ENCODE measurements at regions not wholly inside any gene's neighbourhood (a gene's known extent, or its start where the extent isn't known, plus 50 kb on each side); places are given as distances from the start of the nearest gene placed in this dataset.

- ATAC-seq (no peak), DNase-seq (ENCODE audit: low spot score) (no peak)
These were observed 143.7 kb downstream of the FGF9 start for GRCh38 chr13:21814604-21815003.

- ATAC-seq (no peak), DNase-seq (ENCODE audit: low spot score) (no peak)
These were observed 147.0 kb downstream of the FGF9 start for GRCh38 chr13:21817878-21818277.

GRCh38 chr13:21822029-21822428 lies 151.2 kb downstream of the FGF9 start:
- DNase-seq (ENCODE audit: low spot score) (no peak), ATAC-seq (no peak)

- no peak for DNase-seq (ENCODE audit: low spot score)
- ATAC-seq, result no peak
These were observed 152.5 kb downstream of the FGF9 start for GRCh38 chr13:21823416-21823815.

GRCh38 chr13:21823949-21824348 lies 153.1 kb downstream of the FGF9 start:
- ATAC-seq (no peak), DNase-seq (ENCODE audit: low spot score) (no peak)

GRCh38 chr13:21825186-21825585 lies 154.3 kb downstream of the FGF9 start:
- DNase-seq (ENCODE audit: low spot score), result no peak

GRCh38 chr13:21825801-21826200 lies 154.9 kb downstream of the FGF9 start:
- no peak for DNase-seq (ENCODE audit: low spot score)

More at GRCh38 chr13:21825186-21825585, 154.3 kb downstream of the FGF9 start:
- ATAC-seq, result no peak

GRCh38 chr13:21826214-21827015 lies 155.5 kb downstream of the FGF9 start:
- DNase-seq (ENCODE audit: low spot score) (no peak), ATAC-seq (no peak)

More at GRCh38 chr13:21825801-21826200, 154.9 kb downstream of the FGF9 start:
- ATAC-seq, result no peak

GRCh38 chr13:21831654-21832324 lies 160.9 kb downstream of the FGF9 start:
- DNase-seq (ENCODE audit: low spot score) (no peak), ATAC-seq (no peak)

- no peak for DNase-seq (ENCODE audit: low spot score)
- no peak for ATAC-seq
These were observed 163.0 kb downstream of the FGF9 start for GRCh38 chr13:21833921-21834320.

- ATAC-seq (no peak), DNase-seq (ENCODE audit: low spot score) (no peak)
These were observed 163.6 kb downstream of the FGF9 start for GRCh38 chr13:21834521-21834920.

- DNase-seq (ENCODE audit: low spot score) (no peak), ATAC-seq (no peak)
These were observed 166.4 kb downstream of the FGF9 start for GRCh38 chr13:21837288-21837687.

- ATAC-seq (no peak), DNase-seq (ENCODE audit: low spot score) (no peak)
These were observed 167.1 kb downstream of the FGF9 start for GRCh38 chr13:21837841-21838551.

GRCh38 chr13:21846605-21847004 lies 175.7 kb downstream of the FGF9 start:
- DNase-seq (ENCODE audit: low spot score), result no peak
- ATAC-seq, result no peak

GRCh38 chr13:21849323-21849722 lies 178.4 kb downstream of the FGF9 start:
- ATAC-seq (peak; percentile 77), DNase-seq (ENCODE audit: low spot score) (no peak)

- no peak for DNase-seq (ENCODE audit: low spot score)
- no peak for ATAC-seq
These were observed 179.4 kb downstream of the FGF9 start for GRCh38 chr13:21850013-21851006.

GRCh38 chr13:21852043-21852442 lies 181.2 kb downstream of the FGF9 start:
- ATAC-seq (no peak), DNase-seq (ENCODE audit: low spot score) (no peak)

GRCh38 chr13:21853779-21854178 lies 182.9 kb downstream of the FGF9 start:
- ATAC-seq, result no peak

GRCh38 chr13:21868823-21869222 lies 197.9 kb downstream of the FGF9 start:
- ATAC-seq, result no peak
- DNase-seq (ENCODE audit: low spot score), result no peak

More at GRCh38 chr13:21853779-21854178, 182.9 kb downstream of the FGF9 start:
- DNase-seq (ENCODE audit: low spot score), result no peak

- peak; percentile 26 for ATAC-seq
- no peak for DNase-seq (ENCODE audit: low spot score)
These were observed 200.5 kb downstream of the FGF9 start for GRCh38 chr13:21871382-21871781.
